D721Med (cell line): ENCODE measurements at regions not wholly inside any gene's neighbourhood (a gene's known extent, or its start where the extent isn't known, plus 50 kb on each side); places are given as distances from the start of the nearest gene placed in this dataset.

ENCODE experiments used
- DNase-seq: peaks from one replicate; pipeline ENCODE4 v3.0.0; 2011; ENCODE audit warnings: low spot score; ENCODE audit not compliant: insufficient read length
- FAIRE-seq: peaks from 2 replicates; lab custom pipeline; 2011; peaks lifted over from hg19 to GRCh38; lab: Jason Lieb, UNC
- CTCF ChIP-seq: IDR thresholded peaks from 2 replicates; pipeline ENCODE4 v1.5.1; 2012; ENCODE audit warnings: mild to moderate bottlenecking, control low read depth; ENCODE audit not compliant: insufficient read depth; ENCODE audit errors: missing control alignments

- TF ChIP-seq CTCF = no peak
- DNase-seq (no peak), FAIRE-seq (no peak)
Observed at GRCh38 chr2:11060376-11061169, 94.7 kb upstream of the SLC66A3 start.

- no peak for TF ChIP-seq CTCF
- no peak for DNase-seq
- no peak for FAIRE-seq
Observed at GRCh38 chr2:11065833-11066485, 89.3 kb upstream of the SLC66A3 start.

GRCh38 chr2:11067221-11068078 lies 87.8 kb upstream of the SLC66A3 start:
- no peak for FAIRE-seq
- TF ChIP-seq CTCF = no peak
- DNase-seq = no peak

GRCh38 chr2:11068079-11068741 lies 87.1 kb upstream of the SLC66A3 start:
- no peak for DNase-seq
- FAIRE-seq = no peak
- TF ChIP-seq CTCF = no peak

- DNase-seq (no peak), FAIRE-seq (no peak)
- TF ChIP-seq CTCF = no peak
Observed at GRCh38 chr2:11068856-11069526, 86.3 kb upstream of the SLC66A3 start.

GRCh38 chr2:11069566-11070185 lies 85.6 kb upstream of the SLC66A3 start:
- no peak for FAIRE-seq
- DNase-seq = no peak
- no peak for TF ChIP-seq CTCF
